Lower leg skin (tissue), 4 donors: ENCODE measurements at regions not wholly inside any gene's neighbourhood (a gene's known extent, or its start where the extent isn't known, plus 50 kb on each side); places are given as distances from the start of the nearest gene placed in this dataset.

Source experiments
- DNase-seq, 2 donors: peaks; one replicate each; pipeline ENCODE4 v3.0.0-alpha.2; 2019; ENCODE audit warnings: low spot score in 2 of 2
- H3K4me3 ChIP-seq: fragments of 200-600 bp; sonication (generic); 2 replicates; pipeline ENCODE4 v1.5.1; 2017; ENCODE audit warnings: mild to moderate bottlenecking, low read depth; ENCODE audit not compliant: poor library complexity, severe bottlenecking
- CTCF ChIP-seq, 3 donors: fragments of 450-650 bp; IDR thresholded peaks; one replicate each; pipeline ENCODE4 v1.5.1; 2016; ENCODE audit warnings: antibody characterized with exemption in 3 of 3, mild to moderate bottlenecking in 3 of 3, moderate library complexity in 2 of 3
- POLR2A ChIP-seq, 2 donors: fragments of 450-650 bp; IDR thresholded peaks; one replicate each; pipeline ENCODE4 v1.6.1; 2016 to 2017; ENCODE audit warnings: antibody characterized with exemption in 2 of 2, mild to moderate bottlenecking in 1 of 2, moderate library complexity in 1 of 2
- WGBS, 2 donors: methylation state at CpG; one replicate each; pipeline ENCODE4 v1.1.5; 2018; 5-methylcytosine and 5-hydroxymethylcytosine counted together
- intact Hi-C: fragments of 100-400 bp; cut with DNase I; formaldehyde crosslinking; loops from one replicate; pipeline ENCODE4 v1.15.0; 2023; ENCODE audit warnings: low total_unique reads

DNA sequence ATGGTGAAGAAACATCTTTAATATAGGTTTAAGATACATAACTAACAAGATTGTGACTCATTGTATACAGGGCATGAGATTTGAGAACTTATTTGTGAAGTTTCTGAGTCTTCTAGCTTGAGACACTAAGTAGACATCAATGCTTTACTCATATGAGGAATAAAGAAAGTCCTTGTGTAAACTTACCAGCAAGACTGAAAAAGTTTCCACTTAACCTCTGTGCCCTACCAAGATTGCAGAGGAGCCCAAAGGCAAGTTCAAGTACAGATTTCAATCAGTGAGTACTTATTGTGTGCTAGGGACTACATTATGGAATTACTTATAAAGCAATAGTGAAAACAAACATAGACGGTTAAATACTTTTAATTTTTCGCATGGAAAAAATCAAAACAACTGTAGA is 1041.2 kb upstream of the CELF4 start:
- DNase-seq, result no peak
- intact Hi-C loops, result no loop called here
- TF ChIP-seq CTCF (IDR thresholded peaks at IDR 0.05), result no peak
- TF ChIP-seq POLR2A (IDR thresholded peaks at IDR 0.05), result no peak
- WGBS, 2 donors, result 78 to 94% methylated on average over 2 of the region's 2 CpGs
- H3K4me3 ChIP-seq, result no peak overlapping the region

DNA sequence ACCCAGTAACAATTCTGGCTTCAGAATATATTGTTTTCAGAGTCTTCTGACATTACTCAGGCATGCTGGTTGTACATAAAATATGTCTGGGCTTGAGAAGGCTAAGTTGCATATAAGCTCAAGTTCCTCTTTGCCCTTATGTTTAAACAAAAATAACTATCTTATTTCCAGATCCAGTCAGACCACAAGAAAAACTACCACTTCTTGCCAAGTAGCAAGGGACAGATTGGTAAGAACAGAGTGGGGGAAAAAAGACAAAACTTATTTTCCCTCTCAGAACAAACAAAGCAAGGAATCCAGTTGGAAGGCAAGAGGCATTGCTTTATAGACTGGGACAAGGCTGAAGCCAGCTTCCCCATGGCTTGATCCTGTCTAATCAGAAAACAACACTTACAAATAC is 1036.7 kb upstream of the CELF4 start:
- no peak for DNase-seq
- H3K4me3 ChIP-seq, result no peak overlapping the region
- TF ChIP-seq CTCF (IDR thresholded peaks at IDR 0.05) (no peak), POLR2A (IDR thresholded peaks at IDR 0.05) (no peak)
- intact Hi-C loops, result no loop called here

- WGBS, 2 donors, result 88 to 97% methylated on average over 1 of the region's 1 CpG
- TF ChIP-seq POLR2A (IDR thresholded peaks at IDR 0.05) (no peak), CTCF (IDR thresholded peaks at IDR 0.05) (no peak)
- no peak for DNase-seq
- intact Hi-C loops, result no loop called here
- H3K4me3 ChIP-seq, result no peak overlapping the region
These were observed 1022.0 kb upstream of the CELF4 start for GRCh38 chr18:38587571-38587970.

GRCh38 chr18:38586327-38586726 is 1020.7 kb upstream of the CELF4 start:
- no peak for TF ChIP-seq POLR2A (IDR thresholded peaks at IDR 0.05)
- TF ChIP-seq CTCF (IDR thresholded peaks at IDR 0.05), result no peak
- DNase-seq, result no peak
- 78 to 91% methylated on average over 2 of the region's 2 CpGs for whole genome bisulfite sequencing, 2 donors
- no peak overlapping the region for H3K4me3 ChIP-seq
- intact Hi-C loops, result no loop called here

GRCh38 chr18:38579764-38580163 is 1014.2 kb upstream of the CELF4 start:
- no peak overlapping the region for H3K4me3 ChIP-seq
- TF ChIP-seq CTCF (IDR thresholded peaks at IDR 0.05) (no peak), POLR2A (IDR thresholded peaks at IDR 0.05) (no peak)
- WGBS, 2 donors, result 65 to 71% methylated on average over 1 of the region's 1 CpG
- intact Hi-C loops, result no loop called here
- DNase-seq, result no peak

DNA sequence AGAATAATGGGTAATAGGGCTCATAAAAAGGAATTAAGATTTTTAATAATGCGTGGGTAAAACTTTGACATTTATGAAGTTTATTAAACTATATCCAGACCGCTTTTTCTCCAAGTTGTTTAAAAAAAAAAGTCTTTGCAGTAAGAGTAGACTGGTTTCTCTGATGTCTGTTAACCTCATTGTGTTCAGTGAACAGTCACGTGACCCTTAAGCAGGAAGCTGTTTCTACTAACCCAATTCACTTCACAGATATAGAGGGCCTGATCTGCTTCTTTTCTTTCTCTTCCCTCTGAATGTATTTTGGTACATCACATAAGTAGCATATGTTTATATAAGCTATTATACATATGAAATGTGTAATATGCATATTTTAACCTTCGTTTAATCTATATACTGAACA is 1011.3 kb upstream of the CELF4 start:
- H3K4me3 ChIP-seq, result no peak overlapping the region
- intact Hi-C loops, result no loop called here
- WGBS, 2 donors, result 80% methylated on average over 4 of the region's 4 CpGs
- no peak for TF ChIP-seq POLR2A (IDR thresholded peaks at IDR 0.05)
- no peak for TF ChIP-seq CTCF (IDR thresholded peaks at IDR 0.05)
- DNase-seq, result no peak
